Endothelial cell of hepatic sinusoid (primary cell): ENCODE measurements at regions not wholly inside any gene's neighbourhood (a gene's known extent, or its start where the extent isn't known, plus 50 kb on each side); places are given as distances from the start of the nearest gene placed in this dataset.
"Not testable (repeated sequence)": the region's sequence is repeated elsewhere in the genome, so short reads cannot be mapped to it uniquely, and the experiment has no call there.

Source experiments
- in situ Hi-C: cut with HindIII; loops from 2 replicates; pipeline ENCODE4 v1.10.0; 2017; ENCODE audit warnings: low sequenced_read_pairs

DNA sequence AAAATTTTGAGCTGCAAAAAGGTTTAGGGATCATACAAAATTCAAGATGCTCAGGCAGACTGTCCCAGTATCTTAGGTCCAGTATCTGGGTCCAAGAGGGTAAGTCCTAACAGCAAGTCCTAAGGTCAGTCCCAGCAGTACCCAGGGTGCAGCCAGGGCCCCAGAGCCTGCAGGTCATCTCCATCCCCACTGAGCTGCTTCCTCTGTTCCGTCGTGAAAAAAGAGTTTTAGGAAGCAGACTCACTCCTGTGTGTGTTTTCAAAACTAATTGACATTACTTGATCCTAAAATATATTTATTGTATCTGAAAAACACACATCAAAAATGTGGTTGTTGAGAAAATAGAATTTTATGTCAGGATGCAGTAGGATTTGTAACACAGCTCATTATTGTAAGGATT is 69.9 kb upstream of the ALKAL2 start:
- in situ Hi-C loops, result no loop called here

DNA sequence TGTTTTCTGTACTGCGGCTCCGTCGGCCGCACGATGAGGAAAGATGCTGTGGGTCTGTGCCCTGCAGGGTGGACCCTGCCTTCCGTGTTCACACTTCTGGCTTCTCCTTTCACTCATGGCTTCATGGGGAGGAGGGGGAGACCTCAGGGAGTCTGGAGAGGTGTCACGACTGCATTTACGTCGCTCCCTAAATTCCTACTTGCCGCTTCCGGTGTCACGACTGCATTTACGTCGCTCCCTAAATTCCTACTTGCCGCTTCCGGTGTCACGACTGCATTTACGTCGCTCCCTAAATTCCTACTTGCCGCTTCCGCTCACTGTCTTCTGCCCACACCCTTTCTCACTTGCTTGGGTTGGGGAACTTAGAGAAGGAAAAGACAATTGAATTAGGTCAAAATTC is 68.4 kb upstream of the ALKAL2 start:
- in situ Hi-C loops, result not testable (repeated sequence)

DNA sequence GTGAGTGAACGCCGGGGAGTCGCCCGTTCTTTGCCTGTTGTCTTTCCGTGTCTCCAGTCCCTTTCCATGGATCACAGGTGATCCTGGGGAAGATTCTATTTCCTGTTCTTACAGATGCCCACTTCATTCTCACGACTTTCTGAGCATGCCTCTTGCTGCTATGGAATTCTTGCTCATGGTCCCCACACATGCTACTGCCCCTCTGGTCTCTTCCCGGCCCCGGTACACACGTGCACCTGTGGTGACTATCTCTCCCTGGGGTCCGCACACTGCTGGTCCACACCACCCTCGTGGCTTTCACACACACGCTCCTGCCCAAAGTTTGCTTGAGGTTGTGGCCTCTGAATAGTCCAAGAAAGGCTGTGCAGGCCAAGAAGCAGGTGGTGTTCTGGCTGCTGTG is 67.9 kb upstream of the ALKAL2 start:
- in situ Hi-C loops, result no loop called here

DNA sequence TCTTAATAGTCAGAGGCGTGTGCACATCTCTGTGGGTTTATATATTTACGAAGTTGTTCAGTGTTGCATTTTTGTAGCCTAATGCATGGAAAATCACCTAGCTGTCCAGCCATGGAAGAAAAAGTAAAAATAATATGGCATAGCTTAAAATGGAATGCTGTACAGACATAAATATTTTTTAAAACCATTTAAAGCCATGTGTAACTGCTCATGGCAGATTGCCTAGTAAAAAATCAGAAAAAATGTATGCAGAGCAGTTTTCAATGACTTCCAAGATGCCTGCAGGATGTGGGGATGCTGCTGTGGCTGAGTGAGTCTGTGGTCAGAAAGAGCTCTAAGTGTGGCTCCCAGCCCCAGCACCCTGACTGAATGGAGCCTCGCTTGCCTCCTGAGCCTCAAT is 64.8 kb upstream of the ALKAL2 start:
- in situ Hi-C loops, result no loop called here

DNA sequence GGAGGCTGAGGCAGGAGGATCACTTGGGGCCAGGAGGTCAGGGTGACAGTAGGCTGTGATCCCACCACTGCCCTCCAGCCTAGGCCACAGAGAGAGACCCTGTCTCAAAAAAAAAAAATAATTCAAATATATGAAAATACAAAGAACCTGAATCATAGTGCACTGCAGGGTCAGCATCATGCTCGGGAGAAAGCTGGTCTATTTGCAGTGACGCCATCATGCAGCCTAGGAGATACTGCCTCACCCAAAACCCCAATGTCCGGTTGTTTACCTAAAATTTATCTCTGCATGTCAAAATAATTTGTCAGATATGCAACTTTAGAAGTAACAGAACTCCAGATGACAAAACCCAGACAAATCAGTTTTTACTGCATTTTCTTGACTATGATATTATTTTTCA is 61.5 kb upstream of the ALKAL2 start:
- in situ Hi-C loops, result no loop called here

DNA sequence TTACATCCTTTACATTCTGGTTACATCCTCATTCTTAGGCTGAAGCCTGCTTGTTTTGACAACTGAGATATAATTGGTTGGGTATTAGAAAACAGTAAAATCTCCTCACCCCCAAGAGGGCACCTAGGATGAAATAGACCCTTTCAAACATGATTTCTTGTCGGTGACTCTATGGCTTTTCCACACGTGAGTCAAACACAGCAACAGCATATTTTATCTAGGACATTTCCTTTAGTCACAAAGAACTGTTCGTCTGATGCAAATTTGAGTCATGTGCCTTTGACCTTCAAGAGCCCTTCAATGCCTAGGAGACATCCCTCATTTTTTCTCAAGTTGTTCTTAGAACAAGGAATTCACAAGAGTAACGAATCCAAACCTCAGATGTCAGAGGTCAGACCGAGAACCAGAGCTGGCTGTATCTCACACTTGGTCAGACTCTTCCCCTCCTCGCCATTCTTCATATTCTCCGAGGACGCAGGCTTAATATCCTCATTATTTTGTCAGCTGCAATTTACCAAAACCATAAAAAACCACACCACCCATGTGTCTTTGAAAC is 60.5 kb upstream of the ALKAL2 start:
- in situ Hi-C loops, result no loop called here

DNA sequence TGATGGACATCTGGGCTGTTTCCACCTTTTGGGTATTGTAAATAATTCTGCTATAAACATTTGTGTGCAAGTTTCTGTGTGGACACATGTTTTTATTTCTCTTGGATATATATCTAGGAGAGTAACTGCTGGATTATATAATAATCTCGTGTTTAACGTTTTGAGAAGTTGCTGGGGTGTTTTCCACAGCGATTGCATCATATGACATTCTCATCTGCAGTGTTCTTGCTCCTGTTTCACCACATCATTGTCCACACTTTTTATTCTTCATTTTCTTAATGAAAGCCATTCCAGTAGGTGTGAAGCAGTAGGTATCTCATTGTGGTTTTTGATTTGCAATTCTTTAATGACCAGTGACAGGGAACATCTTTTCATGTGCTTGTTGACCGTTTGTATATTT is 56.9 kb upstream of the ALKAL2 start:
- in situ Hi-C loops, result no loop called here

DNA sequence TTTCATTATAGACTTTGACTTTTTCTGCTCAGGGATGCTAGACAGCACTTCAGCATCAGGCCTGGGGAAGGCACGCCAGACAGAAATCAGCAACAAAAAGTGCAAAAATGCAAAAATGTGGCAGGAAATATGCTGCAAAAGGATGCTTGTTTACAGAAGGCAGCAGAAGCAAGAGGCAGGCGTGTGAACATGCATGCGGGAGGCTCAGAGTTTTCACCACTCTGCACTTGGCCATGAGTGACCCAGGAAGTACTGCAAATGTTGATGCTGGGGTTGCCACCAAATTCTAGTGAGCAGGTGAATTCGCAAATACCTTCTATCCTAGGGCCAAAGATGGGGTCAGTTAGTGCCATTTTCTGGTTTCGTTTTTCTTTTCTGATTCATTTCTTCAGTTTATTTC is 55.5 kb upstream of the ALKAL2 start:
- in situ Hi-C loops, result no loop called here

DNA sequence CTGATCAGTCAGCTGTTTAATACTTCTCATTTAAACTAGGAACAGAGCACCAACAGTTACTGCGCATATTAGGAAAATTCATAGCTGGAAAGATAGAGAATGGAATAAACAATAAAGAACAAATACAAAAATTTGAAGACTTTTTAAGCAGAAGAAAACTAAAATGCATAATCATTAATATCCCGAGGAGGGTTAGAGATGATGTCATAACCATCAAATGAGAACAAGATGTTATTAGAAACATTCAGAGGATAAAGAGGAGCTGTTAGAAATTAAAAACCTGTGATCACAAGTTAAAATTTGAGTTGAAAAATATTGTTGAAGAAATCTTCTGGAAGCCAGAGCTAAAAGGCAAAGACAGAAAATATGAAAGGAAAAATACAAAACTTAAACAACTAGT is 54.0 kb upstream of the ALKAL2 start:
- in situ Hi-C loops, result no loop called here

DNA sequence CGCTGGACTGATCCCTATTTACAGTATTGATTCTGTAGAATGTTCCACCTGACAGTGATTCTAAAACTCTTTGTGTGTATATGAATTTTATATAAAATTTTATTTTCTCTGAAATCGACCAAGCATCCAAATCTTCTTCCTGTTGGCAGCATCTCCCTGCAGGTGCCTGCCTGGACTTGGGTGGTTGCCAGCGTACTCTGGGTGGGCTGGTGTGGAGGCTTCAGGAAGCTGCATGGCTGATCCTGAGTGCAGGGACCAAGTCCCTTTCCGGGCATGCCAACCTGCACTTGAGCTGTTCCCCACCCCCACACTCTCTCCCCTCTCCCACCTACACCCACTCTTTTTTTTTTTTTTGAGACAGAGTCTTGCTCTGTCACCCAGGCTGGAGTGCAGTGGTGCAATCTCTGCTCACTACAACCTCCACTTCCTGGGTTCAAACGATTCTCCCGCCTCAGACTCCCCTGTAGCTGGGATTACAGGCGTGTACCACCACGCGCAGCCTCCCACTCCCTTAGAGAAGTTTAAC is 53.2 kb upstream of the ALKAL2 start:
- in situ Hi-C loops, result no loop called here
